Esophagus squamous epithelium (tissue), 4 donors: ENCODE measurements at regions not wholly inside any gene's neighbourhood (a gene's known extent, or its start where the extent isn't known, plus 50 kb on each side); places are given as distances from the start of the nearest gene placed in this dataset.

ENCODE experiments used
- POLR2A ChIP-seq, 4 donors: fragments of 450-650 bp; IDR thresholded peaks; one replicate each; pipeline ENCODE4 v1.6.1; 2017; ENCODE audit warnings: antibody characterized with exemption in 4 of 4, mild to moderate bottlenecking in 4 of 4, moderate library complexity in 3 of 4
- TF ChIP-seq, protein P1 (sequence below), 6 experiments: fragments of 450-650 bp in 4 of 6; fragments of 200-600 bp in 2 of 6; sonication (generic) in 2 of 6; IDR thresholded peaks; one replicate each; pipeline ENCODE4 v1.5.1; 2016 to 2019; ENCODE audit warnings: antibody characterized with exemption in 6 of 6, mild to moderate bottlenecking in 4 of 6, moderate library complexity in 4 of 6

DNA sequence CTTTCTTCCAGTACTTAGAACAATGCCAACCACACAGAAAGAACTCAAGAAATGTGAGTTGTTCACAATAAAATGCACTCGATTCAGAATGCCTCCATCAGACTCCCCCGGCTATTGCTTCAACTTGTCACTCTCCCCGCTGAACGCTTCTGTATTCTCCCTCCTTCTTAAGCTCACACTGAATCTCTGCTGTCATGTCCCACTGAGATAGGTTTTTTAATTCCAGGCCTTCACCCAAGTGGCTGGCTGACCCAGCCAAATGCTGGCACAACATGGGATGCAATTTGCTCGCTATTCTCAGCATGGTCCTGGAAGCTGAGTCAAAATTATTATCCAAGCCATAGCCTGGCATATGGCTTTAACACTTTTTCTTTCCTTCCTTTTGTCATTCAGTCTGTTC, 76.8 kb upstream of the SERP2 start:
- TF ChIP-seq, protein P1, sequence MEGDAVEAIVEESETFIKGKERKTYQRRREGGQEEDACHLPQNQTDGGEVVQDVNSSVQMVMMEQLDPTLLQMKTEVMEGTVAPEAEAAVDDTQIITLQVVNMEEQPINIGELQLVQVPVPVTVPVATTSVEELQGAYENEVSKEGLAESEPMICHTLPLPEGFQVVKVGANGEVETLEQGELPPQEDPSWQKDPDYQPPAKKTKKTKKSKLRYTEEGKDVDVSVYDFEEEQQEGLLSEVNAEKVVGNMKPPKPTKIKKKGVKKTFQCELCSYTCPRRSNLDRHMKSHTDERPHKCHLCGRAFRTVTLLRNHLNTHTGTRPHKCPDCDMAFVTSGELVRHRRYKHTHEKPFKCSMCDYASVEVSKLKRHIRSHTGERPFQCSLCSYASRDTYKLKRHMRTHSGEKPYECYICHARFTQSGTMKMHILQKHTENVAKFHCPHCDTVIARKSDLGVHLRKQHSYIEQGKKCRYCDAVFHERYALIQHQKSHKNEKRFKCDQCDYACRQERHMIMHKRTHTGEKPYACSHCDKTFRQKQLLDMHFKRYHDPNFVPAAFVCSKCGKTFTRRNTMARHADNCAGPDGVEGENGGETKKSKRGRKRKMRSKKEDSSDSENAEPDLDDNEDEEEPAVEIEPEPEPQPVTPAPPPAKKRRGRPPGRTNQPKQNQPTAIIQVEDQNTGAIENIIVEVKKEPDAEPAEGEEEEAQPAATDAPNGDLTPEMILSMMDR (IDR thresholded peaks at IDR 0.05): no peak
- no peak for TF ChIP-seq POLR2A (IDR thresholded peaks at IDR 0.05)
